B cell (primary cell): ENCODE measurements at regions not wholly inside any gene's neighbourhood (a gene's known extent, or its start where the extent isn't known, plus 50 kb on each side); places are given as distances from the start of the nearest gene placed in this dataset.

ENCODE experiments used
- ATAC-seq: fragments of 200-7000 bp; cut with Tn5 transposase; one replicate; pipeline ENCODE4 v1.10.0; 2021; ENCODE audit warnings: low read depth, mild to moderate bottlenecking, moderate number of reproducible peaks, moderate library complexity
- CTCF ChIA-PET: fragments of 350-600 bp; sonication (Branson Sonifier 250); formaldehyde crosslinking; loops from one replicate; lab custom pipeline; 2021; ENCODE audit warnings: antibody characterized with exemption, inconsistent platforms; lab: Charles Lee
- POLR2A ChIA-PET: fragments of 350-600 bp; sonication (Branson Sonifier 250); formaldehyde crosslinking; loops from one replicate; lab custom pipeline; 2021; ENCODE audit warnings: antibody characterized with exemption; lab: Charles Lee
- DNase-seq: peaks from one replicate; pipeline ENCODE4 v3.0.0; 2013
- H2AFZ ChIP-seq: 2 replicates; pipeline ENCODE4 v1.6.1; 2012; ENCODE audit warnings: mild to moderate bottlenecking, low read depth, low read length; ENCODE audit not compliant: insufficient read depth, poor library complexity, severe bottlenecking
- H3K27ac ChIP-seq, 2 donors: 1 replicate in 1 of 2; 2 replicates in 1 of 2; pipeline ENCODE4 v1.5.1; 2012 to 2013; ENCODE audit warnings: low read length in 2 of 2, mild to moderate bottlenecking in 2 of 2, moderate library complexity in 1 of 2
- H3K27me3 ChIP-seq, 4 experiments: fragments of 200-600 bp in 1 of 4; sonication (generic) in 1 of 4; replicated peaks in 1 of 4; 1 replicate in 2 of 4; 2 replicates in 2 of 4; pipeline versions ENCODE4 v1.6.1 to v1.7.0; 2013 to 2016; ENCODE audit warnings: low read length in 3 of 4, mild to moderate bottlenecking in 2 of 4, mixed read lengths in 1 of 4, moderate library complexity in 1 of 4; ENCODE audit not compliant: insufficient read depth in 4 of 4, control insufficient read depth in 3 of 4; ENCODE audit errors: control extremely low read depth in 1 of 4
- H3K36me3 ChIP-seq, 2 experiments: replicated peaks in 1 of 2; 1 replicate in 1 of 2; 2 replicates in 1 of 2; pipeline versions ENCODE4 v1.6.1 to v1.7.1; 2013; ENCODE audit warnings: low read length in 1 of 2; ENCODE audit not compliant: insufficient read depth in 2 of 2, control insufficient read depth in 1 of 2; ENCODE audit errors: control extremely low read depth in 1 of 2, extremely low read depth in 1 of 2
- H3K4me1 ChIP-seq, 2 donors: fragments of 200-600 bp in 1 of 2; sonication (generic) in 1 of 2; 1 replicate in 1 of 2; 2 replicates in 1 of 2; pipeline versions ENCODE4 v1.5.1 to v1.6.1; 2013 to 2017; ENCODE audit warnings: low read length in 2 of 2; ENCODE audit not compliant: control insufficient read depth in 2 of 2, insufficient read depth in 2 of 2
- H3K4me2 ChIP-seq: replicated peaks from 2 replicates; pipeline ENCODE3; 2012; ENCODE audit warnings: mild to moderate bottlenecking, low read depth, low read length; ENCODE audit not compliant: poor library complexity, severe bottlenecking
- H3K4me3 ChIP-seq, 5 experiments: fragments of 200-600 bp in 1 of 5; sonication (generic) in 1 of 5; 1 replicate in 3 of 5; 2 replicates in 2 of 5; pipeline versions ENCODE4 v1.5.1 to v1.7.0; 2011 to 2016; ENCODE audit warnings: low read length in 4 of 5, mild to moderate bottlenecking in 4 of 5, low read depth in 2 of 5, control low read depth in 1 of 5, moderate library complexity in 1 of 5; ENCODE audit not compliant: insufficient read depth in 1 of 5; ENCODE audit errors: control extremely low read depth in 1 of 5, extremely low read depth in 1 of 5
- H3K79me2 ChIP-seq: fragments of 200-600 bp; sonication (generic); one replicate; pipeline ENCODE4 v1.6.0; 2016; ENCODE audit warnings: low read length; ENCODE audit not compliant: control insufficient read depth, insufficient read depth
- H3K9ac ChIP-seq: fragments of 200-600 bp; sonication (generic); 2 replicates; pipeline ENCODE4 v1.6.1; 2017; ENCODE audit warnings: mild to moderate bottlenecking, low read length, moderate library complexity
- H3K9me3 ChIP-seq, 3 donors: one replicate each; pipeline versions ENCODE4 v1.6.1 to v1.7.1; 2013; ENCODE audit warnings: low read length in 2 of 3; ENCODE audit not compliant: control insufficient read depth in 2 of 3, insufficient read depth in 1 of 3; ENCODE audit errors: control extremely low read depth in 1 of 3
- H4K20me1 ChIP-seq: 2 replicates; pipeline ENCODE4 v1.6.0; 2012; ENCODE audit warnings: mild to moderate bottlenecking, low read length; ENCODE audit not compliant: insufficient read depth, control insufficient read depth, poor library complexity, severe bottlenecking
- H3K27ac Mint-ChIP-seq: one replicate; pipeline ENCODE4 v1.8.0; 2021; ENCODE audit warnings: mixed read lengths
- H3K27me3 Mint-ChIP-seq: one replicate; pipeline ENCODE4 v1.8.0; 2021; ENCODE audit warnings: mixed read lengths
- H3K4me1 Mint-ChIP-seq: one replicate; pipeline ENCODE4 v1.8.0; 2021; ENCODE audit warnings: mixed read lengths
- H3K4me3 Mint-ChIP-seq: one replicate; pipeline ENCODE4 v1.8.0; 2021; ENCODE audit warnings: mixed read lengths
- H3K9me3 Mint-ChIP-seq: one replicate; pipeline ENCODE4 v1.8.0; 2022; ENCODE audit warnings: mixed read lengths; ENCODE audit not compliant: insufficient read depth
- EZH2 ChIP-seq: IDR thresholded peaks from 2 replicates; pipeline ENCODE4 v1.6.1; 2012; ENCODE audit warnings: borderline replicate concordance, low read depth, mild to moderate bottlenecking, moderate library complexity, low read length; ENCODE audit not compliant: insufficient read depth, poor library complexity, severe bottlenecking
- WGBS: methylation state at CpG from one replicate; pipeline ENCODE4 v1.1.5; 2013; ENCODE audit warnings: missing lambda C conversion rate; ENCODE audit not compliant: insufficient coverage; 5-methylcytosine and 5-hydroxymethylcytosine counted together
- intact Hi-C: fragments of 100-400 bp; cut with micrococcal nuclease; formaldehyde crosslinking; loops from one replicate; pipeline ENCODE4 v1.10.0; 2022
- TF ChIP-seq, protein P1 (sequence below): fragments of 200-600 bp; IDR thresholded peaks from one replicate; pipeline ENCODE4 v1.8.0; 2022; ENCODE audit warnings: antibody characterized with exemption, mild to moderate bottlenecking

GRCh38 chr9:118419676-118420075, 715.5 kb downstream of the TLR4 start:
- Histone ChIP-seq H3K27ac (no peak overlapping the region), H2AFZ (no peak overlapping the region), H3K9me3 (no peaks in the 10 kb centered on the region), H3K36me3 (no peaks in the 10 kb centered on the region), H3K4me3 (no peak overlapping the region), H3K4me2 (no peak overlapping the region), H3K79me2 (no peaks in the 10 kb centered on the region), H3K27me3 (no peaks in the 10 kb centered on the region), H4K20me1 (no peaks in the 10 kb centered on the region), H3K9ac (no peak overlapping the region), H3K4me1 (no peaks in the 10 kb centered on the region)
- Mint-ChIP-seq H3K27me3 (no peaks in the 10 kb centered on the region), H3K4me3 (no peak overlapping the region), H3K9me3 (no peaks in the 10 kb centered on the region), H3K4me1 (no peaks in the 10 kb centered on the region), H3K27ac (no peak overlapping the region)
- TF ChIP-seq, protein P1, sequence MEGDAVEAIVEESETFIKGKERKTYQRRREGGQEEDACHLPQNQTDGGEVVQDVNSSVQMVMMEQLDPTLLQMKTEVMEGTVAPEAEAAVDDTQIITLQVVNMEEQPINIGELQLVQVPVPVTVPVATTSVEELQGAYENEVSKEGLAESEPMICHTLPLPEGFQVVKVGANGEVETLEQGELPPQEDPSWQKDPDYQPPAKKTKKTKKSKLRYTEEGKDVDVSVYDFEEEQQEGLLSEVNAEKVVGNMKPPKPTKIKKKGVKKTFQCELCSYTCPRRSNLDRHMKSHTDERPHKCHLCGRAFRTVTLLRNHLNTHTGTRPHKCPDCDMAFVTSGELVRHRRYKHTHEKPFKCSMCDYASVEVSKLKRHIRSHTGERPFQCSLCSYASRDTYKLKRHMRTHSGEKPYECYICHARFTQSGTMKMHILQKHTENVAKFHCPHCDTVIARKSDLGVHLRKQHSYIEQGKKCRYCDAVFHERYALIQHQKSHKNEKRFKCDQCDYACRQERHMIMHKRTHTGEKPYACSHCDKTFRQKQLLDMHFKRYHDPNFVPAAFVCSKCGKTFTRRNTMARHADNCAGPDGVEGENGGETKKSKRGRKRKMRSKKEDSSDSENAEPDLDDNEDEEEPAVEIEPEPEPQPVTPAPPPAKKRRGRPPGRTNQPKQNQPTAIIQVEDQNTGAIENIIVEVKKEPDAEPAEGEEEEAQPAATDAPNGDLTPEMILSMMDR = no peak
- TF ChIP-seq EZH2 = no peak
- DNase-seq = no peak
- ChIA-PET CTCF (no interaction called here), POLR2A (no interaction called here)
- no peak for ATAC-seq
- intact Hi-C loops = no loop called here
- no CpG with 5 or more reads among the region's 1 CpG for WGBS

- intact Hi-C loops = no loop called here
- Histone ChIP-seq H3K9me3 (no peaks in the 10 kb centered on the region), H3K27me3 (no peaks in the 10 kb centered on the region), H4K20me1 (no peaks in the 10 kb centered on the region), H3K79me2 (no peaks in the 10 kb centered on the region), H3K9ac (no peak overlapping the region), H3K27ac (no peak overlapping the region), H3K4me2 (no peak overlapping the region), H3K4me1 (no peaks in the 10 kb centered on the region), H2AFZ (no peak overlapping the region), H3K36me3 (no peaks in the 10 kb centered on the region), H3K4me3 (no peak overlapping the region)
- Mint-ChIP-seq H3K4me3 (no peak overlapping the region), H3K9me3 (no peaks in the 10 kb centered on the region), H3K27ac (no peak overlapping the region), H3K4me1 (no peaks in the 10 kb centered on the region), H3K27me3 (no peaks in the 10 kb centered on the region)
- no peak for ATAC-seq
- TF ChIP-seq EZH2 = no peak
- TF ChIP-seq, protein P1 = no peak
- no CpG with 5 or more reads among the region's 2 CpGs for WGBS
- DNase-seq = no peak
- CTCF ChIA-PET = no interaction called here
- POLR2A ChIA-PET = no interaction called here
These were observed 718.3 kb downstream of the TLR4 start for GRCh38 chr9:118422508-118422907.
